ENCODE measurements at regions not wholly inside any gene's neighbourhood (a gene's known extent, or its start where the extent isn't known, plus 50 kb on each side); places are given as distances from the start of the nearest gene placed in this dataset.

GRCh38 chr1:34642679-34643078 is 112.2 kb upstream of the GJB5 start:
- no peak overlapping the region for H2AFZ ChIP-seq
- no peaks in the 10 kb centered on the region for H3K9me3 ChIP-seq (ENCODE audit: low read depth)
- no peaks in the 10 kb centered on the region for H3K9me2 ChIP-seq (replicated peaks; ENCODE audit: insufficient read depth)
- no peak overlapping the region for H3K4me3 ChIP-seq
- H4K20me1 ChIP-seq (ENCODE audit: insufficient read depth, poor library complexity, severe bottlenecking): no peaks in the 10 kb centered on the region
- DNase-seq (ENCODE audit: low spot score): no peak
- H3K27ac ChIP-seq: no peak overlapping the region
- peaks cover 27% of the 10 kb centered on the region for H3K27me3 ChIP-seq
- no peak overlapping the region for H3K4me2 ChIP-seq
- H3K79me2 ChIP-seq: no peaks in the 10 kb centered on the region
- TF ChIP-seq EZH2 (IDR thresholded peaks at IDR 0.05; ENCODE audit: borderline replicate concordance) (no peak), CTCF (IDR thresholded peaks at IDR 0.05; ENCODE audit: poor library complexity) (no peak), EZH2phosphoT487 (IDR thresholded peaks at IDR 0.05; ENCODE audit: low read depth, severe bottlenecking, unreplicated experiment) (no peak)
- H3K36me3 ChIP-seq (replicated peaks; ENCODE audit: insufficient read depth, low read depth): no peaks in the 10 kb centered on the region
- WGBS (ENCODE audit: low lambda C conversion rate, missing lambda C conversion rate): 47% methylated on average over 1 of the region's 1 CpG
- no peaks in the 10 kb centered on the region for H3K4me1 ChIP-seq (ENCODE audit: insufficient read depth)

- H3K27ac ChIP-seq: no peak overlapping the region
- H3K27me3 ChIP-seq: peaks cover 33% of the 10 kb centered on the region
- TF ChIP-seq EZH2phosphoT487 (IDR thresholded peaks at IDR 0.05; ENCODE audit: low read depth, severe bottlenecking, unreplicated experiment) (no peak), CTCF (IDR thresholded peaks at IDR 0.05; ENCODE audit: poor library complexity) (no peak), EZH2 (IDR thresholded peaks at IDR 0.05; ENCODE audit: borderline replicate concordance) (no peak)
- no peak overlapping the region for H2AFZ ChIP-seq
- H4K20me1 ChIP-seq (ENCODE audit: insufficient read depth, poor library complexity, severe bottlenecking): no peaks in the 10 kb centered on the region
- H3K79me2 ChIP-seq: no peaks in the 10 kb centered on the region
- no peaks in the 10 kb centered on the region for H3K36me3 ChIP-seq (replicated peaks; ENCODE audit: insufficient read depth, low read depth)
- H3K9me2 ChIP-seq (replicated peaks; ENCODE audit: insufficient read depth): no peaks in the 10 kb centered on the region
- no peak for DNase-seq (ENCODE audit: low spot score)
- H3K9me3 ChIP-seq (ENCODE audit: low read depth): no peaks in the 10 kb centered on the region
- no peak overlapping the region for H3K4me2 ChIP-seq
- WGBS (ENCODE audit: low lambda C conversion rate, missing lambda C conversion rate): 61% methylated on average over 7 of the region's 7 CpGs
- H3K4me1 ChIP-seq (ENCODE audit: insufficient read depth): no peaks in the 10 kb centered on the region
- H3K4me3 ChIP-seq: no peak overlapping the region
These were observed 109.6 kb upstream of the GJB5 start for GRCh38 chr1:34645109-34645688.

- WGBS (ENCODE audit: low lambda C conversion rate, missing lambda C conversion rate): 69% methylated on average over 3 of the region's 3 CpGs
- TF ChIP-seq CTCF (IDR thresholded peaks at IDR 0.05; ENCODE audit: poor library complexity) (no peak), EZH2phosphoT487 (IDR thresholded peaks at IDR 0.05; ENCODE audit: low read depth, severe bottlenecking, unreplicated experiment) (no peak), EZH2 (IDR thresholded peaks at IDR 0.05; ENCODE audit: borderline replicate concordance) (no peak)
- Histone ChIP-seq H3K4me1 (ENCODE audit: insufficient read depth) (no peaks in the 10 kb centered on the region), H2AFZ (no peak overlapping the region), H3K79me2 (no peaks in the 10 kb centered on the region), H3K36me3 (replicated peaks; ENCODE audit: insufficient read depth, low read depth) (no peaks in the 10 kb centered on the region), H3K9me2 (replicated peaks; ENCODE audit: insufficient read depth) (no peaks in the 10 kb centered on the region), H3K27me3 (peaks cover 33% of the 10 kb centered on the region), H3K27ac (no peak overlapping the region), H3K9me3 (ENCODE audit: low read depth) (no peaks in the 10 kb centered on the region), H3K4me3 (no peak overlapping the region), H4K20me1 (ENCODE audit: insufficient read depth, poor library complexity, severe bottlenecking) (no peaks in the 10 kb centered on the region), H3K4me2 (no peak overlapping the region)
- DNase-seq (ENCODE audit: low spot score): no peak
These were observed 108.9 kb upstream of the GJB5 start for GRCh38 chr1:34645919-34646318.

Data from hepatocyte (in vitro differentiated cells).